ENCODE measurements at regions not wholly inside any gene's neighbourhood (a gene's known extent, or its start where the extent isn't known, plus 50 kb on each side); places are given as distances from the start of the nearest gene placed in this dataset.

- no peak overlapping the region for H3K9ac ChIP-seq (ENCODE audit: low read length)
- DNase-seq (ENCODE audit: low read depth, low spot score) (no peak), ATAC-seq (no peak)
- no peak overlapping the region for H2AFZ ChIP-seq (ENCODE audit: low read depth, low read length, poor library complexity, severe bottlenecking)
- H3K4me1 ChIP-seq (ENCODE audit: control insufficient read depth in 1 of 2, insufficient read depth in 2 of 2, low read length in 2 of 2), result peaks cover 3 to 7% of the 10 kb centered on the region in 2 experiments; a peak in 3 of 4 replicates
- H3K36me3 ChIP-seq (ENCODE audit: control insufficient read depth in 1 of 2, insufficient read depth in 2 of 2, low read length in 2 of 2), result no peaks in the 10 kb centered on the region
- H3K27me3 ChIP-seq (ENCODE audit: insufficient read depth, low read length), result no peaks in the 10 kb centered on the region
- H4K20me1 ChIP-seq (ENCODE audit: insufficient read depth), result no peaks in the 10 kb centered on the region
- intact Hi-C loops (cut with micrococcal nuclease), result no loop called here
- no peak overlapping the region for H3K4me2 ChIP-seq (ENCODE audit: low read length)
- TF ChIP-seq MAX (IDR thresholded peaks at IDR 0.05), result no peak
- ChIA-PET CTCF (no interaction called here), POLR2A (no interaction called here), RAD21 (ENCODE audit: low non-redundant PET in 1 of 2, low total read pairs in 2 of 2, uncharacterized antibody in 2 of 2, unreplicated experiment in 2 of 2) (no interaction called here)
- no TSS peak for BruUV-seq (replicated peaks)
- H3K27ac ChIP-seq (ENCODE audit: low read depth, low read length), result no peak overlapping the region
- H3K4me3 ChIP-seq (replicated peaks in 1 of 2; ENCODE audit: low read depth in 1 of 2, low read length in 2 of 2), result no peak overlapping the region
- H3K9me3 ChIP-seq (ENCODE audit: control insufficient read depth in 1 of 2, insufficient read depth in 1 of 2, low read depth in 1 of 2, low read length in 2 of 2), result no peaks in the 10 kb centered on the region
- no peaks in the 10 kb centered on the region for H3K9me2 ChIP-seq (ENCODE audit: insufficient read depth)
- no peaks in the 10 kb centered on the region for H3K79me2 ChIP-seq (ENCODE audit: insufficient read depth, low read length)
Measured at GRCh38 chr14:58882577-58883018, 244.8 kb downstream of the DACT1 start.

- H4K20me1 ChIP-seq (ENCODE audit: insufficient read depth), result no peaks in the 10 kb centered on the region
- no peak overlapping the region for H2AFZ ChIP-seq (ENCODE audit: low read depth, low read length, poor library complexity, severe bottlenecking)
- DNase-seq (ENCODE audit: low read depth, low spot score), result no peak
- POLR2A ChIA-PET, result no interaction called here
- peak; percentile 54; the same call in 1 of the 2 replicates for ATAC-seq
- intact Hi-C loops (cut with micrococcal nuclease), result no loop called here
- CTCF ChIA-PET, result no interaction called here
- no peaks in the 10 kb centered on the region for H3K9me2 ChIP-seq (ENCODE audit: insufficient read depth)
- H3K4me2 ChIP-seq (ENCODE audit: low read length), result no peak overlapping the region
- no peak overlapping the region for H3K27ac ChIP-seq (ENCODE audit: low read depth, low read length)
- RAD21 ChIA-PET (ENCODE audit: low non-redundant PET in 1 of 2, low total read pairs in 2 of 2, uncharacterized antibody in 2 of 2, unreplicated experiment in 2 of 2), result no interaction called here
- no TSS peak for BruUV-seq (replicated peaks)
- TF ChIP-seq EZH2phosphoT487 (IDR thresholded peaks at IDR 0.05; ENCODE audit: borderline replicate concordance) (no peak), ZFX (IDR thresholded peaks at IDR 0.05) (no peak), FOSL1 (IDR thresholded peaks at IDR 0.05; ENCODE audit: low read depth) (no peak), CTCF (IDR thresholded peaks at IDR 0.05 in 2 of 3, conservative IDR thresholded peaks at IDR 0.05 in 1 of 3; ENCODE audit: borderline replicate concordance in 1 of 3, insufficient read depth in 1 of 3, low read depth in 2 of 3, low read length in 2 of 3) (peak in 2 of 3 experiments; percentile 52 to 62; a peak in 4 of 6 replicates), ATF3 (IDR thresholded peaks at IDR 0.05) (no peak), RAD21 (IDR thresholded peaks at IDR 0.05; ENCODE audit: low read depth) (0 out of 2 replicates have a peak, but pooled peaks have one; percentile 12), ZBTB33 (IDR thresholded peaks at IDR 0.05; ENCODE audit: extremely low read depth, insufficient replicate concordance, low read length) (no peak)
- H3K9ac ChIP-seq (ENCODE audit: low read length), result no peak overlapping the region
- H3K27me3 ChIP-seq (ENCODE audit: insufficient read depth, low read length), result no peaks in the 10 kb centered on the region
- no peaks in the 10 kb centered on the region for H3K79me2 ChIP-seq (ENCODE audit: insufficient read depth, low read length)
- no peaks in the 10 kb centered on the region for H3K4me1 ChIP-seq (ENCODE audit: control insufficient read depth in 1 of 2, insufficient read depth in 2 of 2, low read length in 2 of 2)
- H3K4me3 ChIP-seq (replicated peaks in 1 of 2; ENCODE audit: low read depth in 1 of 2, low read length in 2 of 2), result no peak overlapping the region
- no peaks in the 10 kb centered on the region for H3K36me3 ChIP-seq (ENCODE audit: control insufficient read depth in 1 of 2, insufficient read depth in 2 of 2, low read length in 2 of 2)
- no peaks in the 10 kb centered on the region for H3K9me3 ChIP-seq (ENCODE audit: control insufficient read depth in 1 of 2, insufficient read depth in 1 of 2, low read depth in 1 of 2, low read length in 2 of 2)
Measured at GRCh38 chr14:58884442-58884841, 246.7 kb downstream of the DACT1 start.
